ENCODE measurements at regions not wholly inside any gene's neighbourhood (a gene's known extent, or its start where the extent isn't known, plus 50 kb on each side); places are given as distances from the start of the nearest gene placed in this dataset.

- in situ Hi-C loops (cut with MboI): no loop called here
- no peak overlapping the region for H3K9ac ChIP-seq (ENCODE audit: insufficient read depth in 1 of 2, low read depth in 2 of 2, low read length in 2 of 2)
- no peak overlapping the region for H3K27ac ChIP-seq (ENCODE audit: extremely low read depth, low read depth, low read length)
- H2AFZ ChIP-seq (ENCODE audit: low read depth, low read length): no peak overlapping the region
- H4K20me1 ChIP-seq (replicated peaks; ENCODE audit: control insufficient read depth, insufficient read depth, low read length): no peaks in the 10 kb centered on the region
- no peak overlapping the region for H3K4me2 ChIP-seq (ENCODE audit: insufficient read depth, low read length)
- no peaks in the 10 kb centered on the region for H3K4me1 ChIP-seq (replicated peaks in 1 of 2; ENCODE audit: control insufficient read depth in 2 of 2, insufficient read depth in 2 of 2, low read length in 2 of 2)
- ChIA-PET POLR2A (no interaction called here), CTCF (ENCODE audit: low intra/inter-chr PET ratio) (no interaction called here)
- BruUV-seq (replicated peaks): no TSS peak
- WGBS (ENCODE audit: insufficient coverage, low coverage, missing lambda C conversion rate): 0% methylated on average over 3 of the region's 3 CpGs
- H3K27me3 ChIP-seq (ENCODE audit: control insufficient read depth in 2 of 2, insufficient read depth in 2 of 2, low read length in 2 of 2): no peaks in the 10 kb centered on the region
- DNase-seq (ENCODE audit: extremely low read depth in 1 of 4, low spot score in 3 of 4): no peak
- no peaks in the 10 kb centered on the region; the same call in 1 of the 2 replicates for H3K9me3 ChIP-seq (replicated peaks; ENCODE audit: control insufficient read depth, insufficient read depth, low read depth, low read length)
- no peaks in the 10 kb centered on the region for H3K36me3 ChIP-seq (ENCODE audit: control insufficient read depth, insufficient read depth, low read length)
- no peak for ATAC-seq
- intact Hi-C loops (cut with micrococcal nuclease): no loop called here
- no peak for FAIRE-seq
- no peak overlapping the region for H3K4me3 ChIP-seq
- no peaks in the 10 kb centered on the region for H3K79me2 ChIP-seq (ENCODE audit: control insufficient read depth, insufficient read depth, low read length)
- no peaks in the 10 kb centered on the region for H3K9me1 ChIP-seq (ENCODE audit: control insufficient read depth, insufficient read depth, low read length)
- no peak for TF ChIP-seq MAFG (tag; conservative IDR thresholded peaks at IDR 0.05)
- no peak for TF ChIP-seq ZSCAN29 (IDR thresholded peaks at IDR 0.05)
- TF ChIP-seq USF1 (CRISPR knock-in tag; IDR thresholded peaks at IDR 0.05): no peak
- no peak for TF ChIP-seq HDAC6 (IDR thresholded peaks at IDR 0.05; ENCODE audit: low read depth, low read length)
- no peak for TF ChIP-seq KLF1 (tag; IDR thresholded peaks at IDR 0.05)
- TF ChIP-seq ZNF699 (CRISPR knock-in tag; IDR thresholded peaks at IDR 0.05; ENCODE audit: insufficient replicate concordance): no peak
- TF ChIP-seq TOE1 (IDR thresholded peaks at IDR 0.05; ENCODE audit: borderline replicate concordance): no peak
- no peak for TF ChIP-seq TOE1 (CRISPR knock-in tag; IDR thresholded peaks at IDR 0.05; ENCODE audit: borderline replicate concordance, low read depth)
- no peak for TF ChIP-seq ZNF175 (CRISPR knock-in tag; IDR thresholded peaks at IDR 0.05; ENCODE audit: low read depth)
- TF ChIP-seq ZBED1 (IDR thresholded peaks at IDR 0.05): no peak
- TF ChIP-seq ZNF644 (tag; IDR thresholded peaks at IDR 0.05; ENCODE audit: low read depth): no peak
- TF ChIP-seq, protein P1, sequence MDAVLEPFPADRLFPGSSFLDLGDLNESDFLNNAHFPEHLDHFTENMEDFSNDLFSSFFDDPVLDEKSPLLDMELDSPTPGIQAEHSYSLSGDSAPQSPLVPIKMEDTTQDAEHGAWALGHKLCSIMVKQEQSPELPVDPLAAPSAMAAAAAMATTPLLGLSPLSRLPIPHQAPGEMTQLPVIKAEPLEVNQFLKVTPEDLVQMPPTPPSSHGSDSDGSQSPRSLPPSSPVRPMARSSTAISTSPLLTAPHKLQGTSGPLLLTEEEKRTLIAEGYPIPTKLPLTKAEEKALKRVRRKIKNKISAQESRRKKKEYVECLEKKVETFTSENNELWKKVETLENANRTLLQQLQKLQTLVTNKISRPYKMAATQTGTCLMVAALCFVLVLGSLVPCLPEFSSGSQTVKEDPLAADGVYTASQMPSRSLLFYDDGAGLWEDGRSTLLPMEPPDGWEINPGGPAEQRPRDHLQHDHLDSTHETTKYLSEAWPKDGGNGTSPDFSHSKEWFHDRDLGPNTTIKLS (IDR thresholded peaks at IDR 0.05; ENCODE audit: borderline replicate concordance, low read depth): no peak
- TF ChIP-seq UBTF (IDR thresholded peaks at IDR 0.05; ENCODE audit: borderline replicate concordance in 1 of 2, low read depth in 2 of 2, low read length in 2 of 2): no peak
- TF ChIP-seq AFF1 (IDR thresholded peaks at IDR 0.05; ENCODE audit: low read depth in 1 of 2, partially characterized antibody in 2 of 2): no peak
Measured at GRCh38 chr3:26375843-26376530, 246.6 kb upstream of the LRRC3B start.

All from K562 (cell line).